Amygdala (tissue), 56 donors: ENCODE measurements at regions not wholly inside any gene's neighbourhood (a gene's known extent, or its start where the extent isn't known, plus 50 kb on each side); places are given as distances from the start of the nearest gene placed in this dataset.

Source experiments
- DNase-seq, 56 donors: peaks; one replicate each; lab custom pipeline; 2025; lab: John Stamatoyannopoulos, UW

- DNase-seq: no peak
Measured at GRCh38 chr3:64865839-64866570, 178.2 kb upstream of the ADAMTS9 start.

GRCh38 chr3:64863226-64864212 lies 175.7 kb upstream of the ADAMTS9 start:
- peak in 2 of 56 donors; percentile 1 to 3 for DNase-seq

DNA sequence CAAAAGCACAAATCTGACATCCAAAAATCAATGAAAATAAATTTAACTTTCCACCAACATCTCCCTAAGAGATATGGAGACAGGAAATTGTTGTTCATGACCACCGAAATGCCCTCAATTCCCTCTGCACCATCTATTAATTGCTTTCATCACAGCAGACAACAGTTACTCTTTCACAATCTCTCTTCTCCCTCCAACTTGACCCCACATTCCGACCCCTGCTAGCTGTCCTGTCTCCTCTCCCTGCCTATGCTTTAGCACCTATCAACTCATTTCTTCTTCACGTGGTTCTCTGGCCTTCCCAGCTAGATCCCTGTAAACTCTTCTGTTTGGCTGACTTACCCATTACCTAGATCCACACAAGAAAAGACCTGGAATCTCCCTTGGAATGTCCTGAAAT lies 173.9 kb upstream of the ADAMTS9 start:
- no peak for DNase-seq

DNA sequence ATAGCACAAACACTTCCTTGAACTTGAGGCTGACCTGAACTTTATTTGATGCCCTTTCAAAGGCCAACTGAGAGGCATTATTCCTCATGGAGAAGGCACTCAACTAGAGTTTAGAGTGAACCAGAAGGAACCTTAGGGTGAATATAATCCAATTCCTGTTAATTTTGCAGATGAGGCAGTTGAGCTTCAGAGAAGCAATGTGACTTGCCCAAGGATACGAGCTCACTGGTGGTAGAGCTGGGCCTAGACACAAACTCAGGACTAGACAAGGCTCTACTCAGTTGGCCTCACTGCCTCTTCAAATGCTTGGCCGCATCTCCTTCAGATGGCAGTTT lies 172.7 kb upstream of the ADAMTS9 start:
- no peak for DNase-seq

DNA sequence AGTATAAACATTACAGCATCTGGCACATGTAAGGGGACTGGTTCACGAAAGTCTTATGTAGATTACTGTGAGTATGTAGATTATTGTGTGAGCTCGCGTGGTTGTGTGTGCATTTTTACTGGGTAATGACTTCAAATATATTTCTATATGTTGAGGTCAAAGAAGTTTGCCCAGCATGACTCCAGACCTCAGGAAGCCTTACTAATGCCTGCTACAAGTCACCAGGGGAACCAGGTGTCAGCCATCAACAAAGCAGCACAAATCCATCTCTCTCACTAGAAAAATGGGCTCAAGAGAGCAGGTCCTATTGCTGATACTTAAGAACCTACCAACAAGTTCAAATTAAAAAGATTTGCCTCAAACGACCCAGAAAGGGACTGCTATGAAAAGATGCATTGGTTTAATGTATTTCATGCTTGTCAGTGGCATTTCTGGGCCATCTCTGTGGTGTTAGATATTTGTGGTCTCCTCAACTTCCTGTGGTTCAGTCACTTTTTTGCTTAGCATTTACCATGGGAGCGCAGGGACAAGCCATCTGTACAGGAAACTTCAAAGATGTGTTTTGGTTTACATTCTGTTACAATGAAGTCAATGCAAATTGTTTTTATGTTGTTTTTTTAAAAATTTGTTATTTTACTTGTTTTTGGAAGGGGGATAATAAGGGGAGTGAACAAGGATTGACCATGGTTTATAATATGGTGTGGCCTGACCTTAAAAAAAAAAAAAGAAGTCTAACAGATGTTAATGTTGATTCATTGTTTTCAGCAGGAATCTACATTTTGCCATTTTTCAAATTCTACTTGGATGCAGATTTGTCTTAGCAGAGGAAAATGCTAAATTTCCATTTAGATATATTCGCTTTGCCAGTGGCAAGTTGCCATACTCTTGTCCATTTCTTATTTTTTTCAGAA lies 172.1 kb upstream of the ADAMTS9 start:
- DNase-seq: no peak

- no peak for DNase-seq
Measured at GRCh38 chr3:64856977-64857516, 169.2 kb upstream of the ADAMTS9 start.

GRCh38 chr3:64856106-64856505 lies 168.3 kb upstream of the ADAMTS9 start:
- DNase-seq: no peak

DNA sequence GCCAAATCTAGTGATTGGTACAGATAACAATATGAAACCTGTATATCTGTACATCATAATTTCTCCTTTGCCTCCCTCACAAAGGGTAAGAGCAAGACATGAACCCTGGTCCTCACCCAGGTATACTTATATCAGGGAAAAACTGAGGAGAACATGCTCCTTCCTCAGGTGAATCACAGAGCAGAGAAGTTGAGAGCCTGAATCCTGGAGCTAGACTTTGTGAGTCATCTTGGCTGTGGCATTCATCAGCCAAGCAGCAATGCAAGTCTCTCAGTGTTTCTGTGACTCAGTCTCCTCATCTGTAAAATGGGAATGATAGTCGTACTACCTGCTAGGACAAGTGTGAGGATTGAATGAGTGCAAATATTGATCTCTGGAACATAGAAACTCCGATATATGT lies 165.7 kb upstream of the ADAMTS9 start:
- DNase-seq: no peak

GRCh38 chr3:64852738-64853137 lies 164.9 kb upstream of the ADAMTS9 start:
- DNase-seq: no peak

DNA sequence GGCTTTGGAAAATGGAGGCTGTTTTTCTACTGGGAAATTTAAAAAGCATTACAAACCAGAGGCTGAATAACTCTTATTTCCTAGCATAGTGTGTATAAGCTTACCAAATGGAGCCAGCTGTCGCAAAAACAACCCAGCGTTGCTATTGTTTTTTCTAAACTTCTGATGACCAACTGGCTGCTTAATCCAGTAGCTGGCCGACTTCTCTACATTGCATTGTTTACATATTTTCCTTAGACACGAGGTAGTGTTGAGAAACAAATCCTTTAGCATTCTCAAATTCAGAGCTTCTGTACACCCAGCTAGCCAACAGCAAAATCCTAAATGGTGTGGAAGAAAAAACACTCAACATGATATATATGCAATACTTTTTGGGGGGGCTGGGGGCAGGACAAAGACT lies 161.0 kb upstream of the ADAMTS9 start:
- no peak for DNase-seq

- no peak for DNase-seq
Measured at GRCh38 chr3:64848127-64848800, 160.5 kb upstream of the ADAMTS9 start.

DNA sequence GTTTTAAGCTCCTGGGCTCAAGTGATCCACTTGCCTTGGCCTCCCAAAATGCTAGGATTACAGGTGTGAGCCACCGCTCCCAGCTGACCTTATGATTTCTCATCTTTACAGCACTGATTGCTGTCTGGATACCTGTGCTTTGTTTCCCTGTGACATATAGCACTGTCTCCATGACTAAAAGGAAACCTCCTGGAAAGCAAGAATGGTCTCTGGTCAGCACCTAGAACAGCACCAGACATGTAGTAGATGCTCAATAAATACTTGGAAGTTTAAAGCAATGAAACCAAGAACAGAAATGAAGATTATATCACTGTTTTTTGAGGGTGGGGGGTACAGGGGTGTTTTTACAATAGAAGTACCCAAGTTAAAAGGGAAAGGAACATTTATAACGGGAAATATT lies 156.8 kb upstream of the ADAMTS9 start:
- no peak for DNase-seq

GRCh38 chr3:64837986-64838735 lies 150.4 kb upstream of the ADAMTS9 start:
- no peak for DNase-seq

- peak in 3 of 56 donors; percentile 6 to 13 (median 7) for DNase-seq
Measured at GRCh38 chr3:64837126-64837738, 149.4 kb upstream of the ADAMTS9 start.

DNA sequence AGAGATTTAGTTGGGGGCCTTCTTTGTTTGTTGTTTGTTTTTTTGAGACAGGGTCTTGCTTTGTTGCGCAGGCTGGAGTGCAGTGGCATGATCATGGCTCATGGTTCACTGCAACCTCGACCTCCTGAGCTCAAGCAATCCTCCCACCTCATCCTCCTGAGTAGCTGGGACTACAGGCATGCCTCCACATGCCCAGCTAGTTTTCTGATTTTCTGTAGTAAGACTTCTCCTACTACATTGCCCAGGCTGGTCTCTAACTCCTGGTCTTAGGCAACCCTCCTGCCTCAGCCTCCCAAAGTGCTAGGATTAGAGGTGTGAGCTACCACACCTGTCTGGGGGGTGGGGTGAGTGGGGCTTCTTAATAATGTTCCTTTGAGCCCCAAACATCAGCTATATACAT lies 148.3 kb upstream of the ADAMTS9 start:
- no peak for DNase-seq

GRCh38 chr3:64832098-64832497 lies 144.3 kb upstream of the ADAMTS9 start:
- DNase-seq: peak in 29 of 56 donors; percentile 2 to 74 (median 23)

- no peak for DNase-seq
Measured at GRCh38 chr3:64830681-64831080, 142.9 kb upstream of the ADAMTS9 start.

DNA sequence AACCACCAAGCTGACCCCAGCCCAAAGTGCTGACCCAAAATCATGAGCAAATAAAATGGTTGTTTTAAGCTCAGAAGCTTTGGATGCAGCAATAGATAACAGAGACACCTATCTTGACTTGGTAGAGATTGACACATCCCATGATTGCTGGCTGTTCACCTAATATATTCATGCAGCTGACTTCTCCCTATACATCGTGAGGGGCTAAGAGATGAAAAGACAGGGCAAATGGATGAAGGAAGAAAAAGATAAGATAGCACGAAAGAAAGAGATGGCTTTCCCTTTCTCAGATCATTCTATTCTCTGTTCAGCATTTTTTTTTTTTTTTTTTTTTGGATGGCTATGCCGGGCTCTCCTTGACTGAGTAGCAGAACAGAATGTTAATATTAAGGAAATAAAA lies 141.5 kb upstream of the ADAMTS9 start:
- DNase-seq: no peak

DNA sequence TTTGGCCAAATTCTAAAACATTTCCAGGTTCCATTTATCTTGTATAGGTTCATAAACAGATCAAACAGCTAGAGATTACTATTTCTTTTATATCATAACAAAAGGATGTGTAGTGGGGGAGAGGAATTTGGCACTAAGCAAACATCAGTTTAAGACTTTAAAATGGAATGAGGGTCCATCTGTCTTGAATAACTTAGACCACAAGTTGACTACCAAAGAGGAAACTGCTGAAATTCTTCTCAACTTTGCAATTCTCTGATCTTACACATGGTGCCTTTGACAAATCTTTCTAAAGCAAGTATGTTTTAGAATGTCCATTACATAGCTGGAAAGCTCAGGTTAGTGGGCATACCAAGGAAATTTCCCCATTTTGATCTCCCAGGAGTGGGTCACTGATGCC lies 140.5 kb upstream of the ADAMTS9 start:
- no peak for DNase-seq
